GM18909 (cell line): ENCODE measurements at regions not wholly inside any gene's neighbourhood (a gene's known extent, or its start where the extent isn't known, plus 50 kb on each side); places are given as distances from the start of the nearest gene placed in this dataset.
"Not testable (repeated sequence)": the region's sequence is repeated elsewhere in the genome, so short reads cannot be mapped to it uniquely, and the experiment has no call there.

Experiments used
- ATAC-seq: cut with Tn5 transposase; IDR thresholded peaks from one replicate; pipeline ENCODE4 v1.9.1; 2021; ENCODE audit warnings: mild to moderate bottlenecking; ENCODE audit not compliant: unreplicated experiment, poor library complexity

DNA sequence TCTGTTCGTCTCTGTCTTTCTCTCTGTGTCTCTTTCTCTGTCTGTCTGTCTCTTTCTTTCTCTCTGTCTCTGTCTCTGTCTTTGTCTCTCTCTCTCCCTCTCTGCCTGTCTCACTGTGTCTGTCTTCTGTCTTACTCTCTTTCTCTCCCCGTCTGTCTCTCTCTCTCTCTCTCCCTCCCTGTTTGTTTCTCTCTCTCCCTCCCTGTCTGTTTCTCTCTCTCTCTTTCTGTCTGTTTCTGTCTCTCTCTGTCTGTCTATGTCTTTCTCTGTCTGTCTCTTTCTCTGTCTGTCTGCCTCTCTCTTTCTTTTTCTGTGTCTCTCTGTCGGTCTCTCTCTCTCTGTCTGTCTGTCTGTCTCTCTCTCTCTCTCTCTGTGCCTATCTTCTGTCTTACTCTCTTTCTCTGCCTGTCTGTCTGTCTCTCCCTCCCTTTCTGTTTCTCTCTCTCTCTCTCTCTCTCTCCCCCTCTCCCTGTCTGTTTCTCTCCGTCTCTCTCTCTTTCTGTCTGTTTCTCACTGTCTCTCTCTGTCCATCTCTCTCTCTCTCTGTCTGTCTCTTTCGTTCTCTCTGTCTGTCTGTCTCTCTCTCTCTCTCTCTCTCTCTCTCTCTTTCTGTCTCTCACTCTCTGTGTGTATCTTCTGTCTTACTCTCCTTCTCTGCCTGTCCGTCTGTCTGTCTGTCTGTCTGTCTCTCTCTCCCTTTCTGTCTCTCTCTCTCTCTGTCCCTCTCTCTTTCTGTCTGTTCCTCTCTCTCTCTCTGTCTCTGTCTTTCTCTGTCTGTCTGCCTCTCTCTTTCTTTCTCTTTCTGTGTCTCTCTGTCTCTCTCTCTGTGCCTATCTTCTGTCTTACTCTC, 2065.9 kb upstream of the TPTE start:
- ATAC-seq, result peak; percentile 72

DNA sequence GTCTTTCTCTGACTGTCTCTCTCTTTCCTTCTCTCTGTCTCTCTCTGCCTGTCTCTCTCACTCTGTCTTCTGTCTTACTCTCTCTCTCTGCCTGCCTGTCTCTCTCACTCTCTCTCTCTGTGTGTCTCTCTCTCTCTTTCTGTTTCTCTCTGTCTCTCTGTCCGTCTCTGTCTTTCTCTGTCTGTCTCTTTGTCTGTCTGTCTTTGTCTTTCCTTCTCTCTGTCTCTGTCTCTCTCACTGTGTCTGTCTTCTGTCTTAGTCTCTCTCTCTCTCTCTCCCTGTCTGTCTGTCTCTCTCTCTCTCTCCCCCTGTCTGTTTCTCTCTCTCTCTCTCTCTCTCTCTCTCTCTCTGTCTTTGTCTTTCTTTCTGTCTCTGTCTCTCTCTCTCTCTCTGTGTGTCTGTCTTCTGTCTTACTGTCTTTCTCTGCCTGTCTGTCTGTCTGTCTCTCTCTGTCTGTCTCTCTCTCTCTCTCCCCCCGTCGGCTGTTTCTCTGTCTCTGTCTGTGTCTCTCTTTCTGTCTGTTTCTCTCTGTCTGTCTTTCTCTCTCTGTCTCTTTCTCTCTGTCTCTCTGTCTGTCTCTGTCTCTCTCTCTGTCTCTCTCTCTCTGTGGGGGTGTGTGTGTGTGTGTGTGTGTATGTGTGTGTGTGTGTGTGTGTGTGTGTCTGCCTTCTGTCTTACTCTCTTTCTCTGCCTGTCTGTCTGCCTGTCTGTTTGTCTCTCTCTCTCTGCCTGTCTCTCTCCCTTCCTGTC, 2056.8 kb upstream of the TPTE start:
- ATAC-seq, result peak; percentile 87

DNA sequence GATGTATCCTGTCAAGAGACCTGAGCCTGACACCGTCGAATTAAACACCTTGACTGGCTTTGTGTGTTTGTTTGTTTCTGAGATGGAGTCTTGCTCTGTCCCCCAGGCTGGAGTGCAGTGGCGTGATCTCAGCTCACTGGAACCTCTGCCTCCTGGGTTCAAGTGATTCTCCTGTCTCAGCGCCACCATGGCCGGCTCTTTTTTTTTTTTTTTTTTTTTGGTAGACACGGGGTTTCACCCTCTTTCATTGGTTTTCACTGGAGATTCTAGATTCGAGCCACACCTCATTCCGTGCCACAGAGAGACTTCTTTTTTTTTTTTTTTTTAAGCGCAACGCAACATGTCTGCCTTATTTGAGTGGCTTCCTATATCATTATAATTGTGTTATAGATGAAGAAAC, 2054.7 kb upstream of the TPTE start:
- not testable (repeated sequence) for ATAC-seq
